Ishikawa (cell line): ENCODE measurements at regions not wholly inside any gene's neighbourhood (a gene's known extent, or its start where the extent isn't known, plus 50 kb on each side); places are given as distances from the start of the nearest gene placed in this dataset.

Source experiments
- CEBPB ChIP-seq: IDR thresholded peaks from 2 replicates; pipeline ENCODE4 v1.6.1; 2012
- CREB1 ChIP-seq: IDR thresholded peaks from 2 replicates; pipeline ENCODE4 v1.6.1; 2012; ENCODE audit warnings: low read depth
- EGR1 ChIP-seq: IDR thresholded peaks from 2 replicates; pipeline ENCODE4 v1.6.1; 2012
- EP300 ChIP-seq: IDR thresholded peaks from 2 replicates; pipeline ENCODE4 v1.6.1; 2012; ENCODE audit warnings: borderline replicate concordance
- FOXM1 ChIP-seq: IDR thresholded peaks from 2 replicates; pipeline ENCODE4 v1.6.1; 2012; ENCODE audit warnings: low read depth, borderline replicate concordance
- NFIC ChIP-seq: IDR thresholded peaks from 2 replicates; pipeline ENCODE4 v1.6.1; 2012
- RAD21 ChIP-seq: IDR thresholded peaks from 2 replicates; pipeline ENCODE4 v1.6.1; 2012; ENCODE audit warnings: low read depth
- TAF1 ChIP-seq: IDR thresholded peaks from 2 replicates; pipeline ENCODE4 v1.6.1; 2012; ENCODE audit warnings: low read depth, mild to moderate bottlenecking
- TCF12 ChIP-seq: IDR thresholded peaks from 2 replicates; pipeline ENCODE4 v1.6.1; 2012; ENCODE audit warnings: low read depth
- TEAD4 ChIP-seq: IDR thresholded peaks from 2 replicates; pipeline ENCODE4 v1.6.1; 2012
- USF1 ChIP-seq: IDR thresholded peaks from 2 replicates; pipeline ENCODE4 v1.6.1; 2012
- YY1 ChIP-seq: IDR thresholded peaks from 2 replicates; pipeline ENCODE4 v1.6.1; 2012; ENCODE audit warnings: low read depth
- ZBTB7A ChIP-seq: IDR thresholded peaks from 2 replicates; pipeline ENCODE4 v1.6.1; 2012; ENCODE audit warnings: low read depth
- TF ChIP-seq, protein P1 (sequence below): IDR thresholded peaks from 2 replicates; pipeline ENCODE4 v1.6.1; 2012
- TF ChIP-seq, protein P2 (sequence below): IDR thresholded peaks from 2 replicates; pipeline ENCODE4 v1.6.1; 2012; ENCODE audit warnings: low read depth, mild to moderate bottlenecking

- TF ChIP-seq NFIC: no peak
- TF ChIP-seq TEAD4: no peak
- TF ChIP-seq, protein P1, sequence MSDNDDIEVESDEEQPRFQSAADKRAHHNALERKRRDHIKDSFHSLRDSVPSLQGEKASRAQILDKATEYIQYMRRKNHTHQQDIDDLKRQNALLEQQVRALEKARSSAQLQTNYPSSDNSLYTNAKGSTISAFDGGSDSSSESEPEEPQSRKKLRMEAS: peak; percentile 66
- no peak for TF ChIP-seq ZBTB7A
- TF ChIP-seq YY1: no peak
These were observed 145.7 kb upstream of the CHST15 start for GRCh38 chr10:124239134-124239533.

GRCh38 chr10:124238367-124238766 lies 145.0 kb upstream of the CHST15 start:
- no peak for TF ChIP-seq TCF12
- no peak for TF ChIP-seq CREB1
- no peak for TF ChIP-seq ZBTB7A
- no peak for TF ChIP-seq FOXM1
- no peak for TF ChIP-seq TEAD4
- TF ChIP-seq YY1: no peak
- no peak for TF ChIP-seq USF1
- TF ChIP-seq EGR1: no peak
- no peak for TF ChIP-seq RAD21
- TF ChIP-seq CEBPB: no peak
- no peak for TF ChIP-seq NFIC
- TF ChIP-seq EP300: no peak
- no peak for TF ChIP-seq TAF1
- TF ChIP-seq, protein P2, sequence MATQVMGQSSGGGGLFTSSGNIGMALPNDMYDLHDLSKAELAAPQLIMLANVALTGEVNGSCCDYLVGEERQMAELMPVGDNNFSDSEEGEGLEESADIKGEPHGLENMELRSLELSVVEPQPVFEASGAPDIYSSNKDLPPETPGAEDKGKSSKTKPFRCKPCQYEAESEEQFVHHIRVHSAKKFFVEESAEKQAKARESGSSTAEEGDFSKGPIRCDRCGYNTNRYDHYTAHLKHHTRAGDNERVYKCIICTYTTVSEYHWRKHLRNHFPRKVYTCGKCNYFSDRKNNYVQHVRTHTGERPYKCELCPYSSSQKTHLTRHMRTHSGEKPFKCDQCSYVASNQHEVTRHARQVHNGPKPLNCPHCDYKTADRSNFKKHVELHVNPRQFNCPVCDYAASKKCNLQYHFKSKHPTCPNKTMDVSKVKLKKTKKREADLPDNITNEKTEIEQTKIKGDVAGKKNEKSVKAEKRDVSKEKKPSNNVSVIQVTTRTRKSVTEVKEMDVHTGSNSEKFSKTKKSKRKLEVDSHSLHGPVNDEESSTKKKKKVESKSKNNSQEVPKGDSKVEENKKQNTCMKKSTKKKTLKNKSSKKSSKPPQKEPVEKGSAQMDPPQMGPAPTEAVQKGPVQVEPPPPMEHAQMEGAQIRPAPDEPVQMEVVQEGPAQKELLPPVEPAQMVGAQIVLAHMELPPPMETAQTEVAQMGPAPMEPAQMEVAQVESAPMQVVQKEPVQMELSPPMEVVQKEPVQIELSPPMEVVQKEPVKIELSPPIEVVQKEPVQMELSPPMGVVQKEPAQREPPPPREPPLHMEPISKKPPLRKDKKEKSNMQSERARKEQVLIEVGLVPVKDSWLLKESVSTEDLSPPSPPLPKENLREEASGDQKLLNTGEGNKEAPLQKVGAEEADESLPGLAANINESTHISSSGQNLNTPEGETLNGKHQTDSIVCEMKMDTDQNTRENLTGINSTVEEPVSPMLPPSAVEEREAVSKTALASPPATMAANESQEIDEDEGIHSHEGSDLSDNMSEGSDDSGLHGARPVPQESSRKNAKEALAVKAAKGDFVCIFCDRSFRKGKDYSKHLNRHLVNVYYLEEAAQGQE: no peak
- TF ChIP-seq, protein P1: no peak

- TF ChIP-seq EP300 (no peak), ZBTB7A (no peak), CREB1 (no peak), NFIC (no peak), TEAD4 (no peak), TCF12 (no peak)
- TF ChIP-seq, protein P1: no peak
These were observed 144.0 kb upstream of the CHST15 start for GRCh38 chr10:124237282-124237961.

DNA sequence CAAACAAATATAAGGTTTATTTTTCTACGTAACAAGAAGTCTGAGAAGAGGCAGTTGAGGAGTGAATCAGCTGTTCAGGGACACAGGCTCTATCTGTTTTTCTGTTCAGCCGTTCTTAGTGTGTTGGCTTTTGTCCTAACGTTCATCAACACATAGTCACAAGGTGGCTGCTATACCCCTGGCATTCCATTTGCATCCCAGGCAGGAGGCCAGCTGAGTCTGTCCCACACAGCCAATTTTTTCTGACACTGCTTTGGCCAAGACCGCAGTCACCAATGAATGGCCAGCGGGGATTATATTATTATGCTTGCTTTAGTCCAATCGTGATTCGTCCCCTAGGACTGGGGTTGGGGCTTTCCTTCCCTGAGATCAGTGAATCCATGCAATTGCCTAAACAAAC lies 143.4 kb upstream of the CHST15 start:
- TF ChIP-seq, protein P1: no peak
- TF ChIP-seq USF1: no peak
- TF ChIP-seq FOXM1: no peak
- TF ChIP-seq CEBPB: no peak

- TF ChIP-seq ZBTB7A: no peak
- TF ChIP-seq TAF1: no peak
These were observed 142.7 kb upstream of the CHST15 start for GRCh38 chr10:124236136-124236535.

DNA sequence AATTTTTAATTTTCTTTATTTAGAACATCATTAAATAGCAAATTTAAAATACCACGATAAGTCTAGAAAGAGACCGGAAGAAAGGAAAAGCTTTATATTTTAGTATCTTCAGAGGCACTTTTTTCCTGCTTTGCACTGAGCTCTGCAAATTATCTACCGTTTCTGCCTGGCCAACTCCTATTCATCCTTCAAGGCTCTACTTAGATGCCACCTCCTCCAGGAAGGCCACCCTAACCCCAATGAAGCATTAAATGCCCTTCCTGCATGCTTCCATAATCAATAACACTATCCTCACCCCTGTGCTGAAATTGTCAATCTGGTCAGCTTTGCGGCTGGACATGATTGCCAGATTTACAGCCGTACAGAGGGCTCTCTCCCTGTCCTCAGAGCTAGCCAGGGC lies 141.8 kb upstream of the CHST15 start:
- TF ChIP-seq YY1 (no peak), CEBPB (no peak), EGR1 (no peak)

DNA sequence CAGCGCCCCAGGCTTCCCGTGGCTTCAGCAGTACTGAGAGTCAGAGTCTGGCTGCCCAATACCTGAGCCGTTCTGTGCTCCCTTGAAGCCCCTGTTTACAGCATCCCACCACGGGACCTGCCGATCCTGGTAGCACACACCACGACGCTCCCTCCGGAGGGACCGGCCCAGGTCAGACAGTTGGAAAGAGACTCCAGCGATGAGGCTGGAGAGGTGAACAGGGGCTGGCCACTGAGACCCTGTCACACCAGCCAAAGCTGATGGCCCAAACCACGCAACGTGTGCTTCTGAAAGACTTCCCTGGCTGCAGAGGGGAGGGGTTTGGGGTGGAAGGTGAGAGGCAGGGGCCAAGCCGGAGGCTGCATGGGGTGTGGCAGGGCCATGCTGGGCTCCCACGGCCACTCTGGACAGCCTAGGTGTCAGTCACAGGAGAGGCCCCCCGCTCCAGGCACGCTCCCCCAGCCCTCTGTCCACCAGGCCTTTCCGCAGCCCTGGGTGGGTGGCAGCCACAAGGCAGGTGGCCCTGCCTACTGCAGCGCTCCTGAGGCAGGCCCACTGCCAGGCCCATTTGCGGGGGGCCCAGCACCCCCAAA lies 140.2 kb upstream of the CHST15 start:
- TF ChIP-seq NFIC (no peak), ZBTB7A (no peak), RAD21 (no peak), CEBPB (no peak), EGR1 (no peak), TCF12 (no peak), TAF1 (no peak), USF1 (no peak), YY1 (no peak)
- TF ChIP-seq, protein P2: no peak
